ENCODE measurements at regions not wholly inside any gene's neighbourhood (a gene's known extent, or its start where the extent isn't known, plus 50 kb on each side); places are given as distances from the start of the nearest gene placed in this dataset.

GRCh38 chr16:55232822-55233221, 91.2 kb upstream of the IRX6 start:
- no peak for TF ChIP-seq CTCF (conservative IDR thresholded peaks at IDR 0.05; ENCODE audit: low read depth, low read length)
- no peak for TF ChIP-seq MAFK (IDR thresholded peaks at IDR 0.05; ENCODE audit: low read depth, low read length)
- no peak for TF ChIP-seq MXI1 (IDR thresholded peaks at IDR 0.05; ENCODE audit: borderline replicate concordance, low read depth, low read length)
- no peak for TF ChIP-seq RFX5 (IDR thresholded peaks at IDR 0.05; ENCODE audit: low read depth, low read length)
- no peak for TF ChIP-seq BHLHE40 (IDR thresholded peaks at IDR 0.05; ENCODE audit: low read depth, low read length)
- no peak for TF ChIP-seq POLR2A (IDR thresholded peaks at IDR 0.05; ENCODE audit: low read depth, low read length)
- no peak for TF ChIP-seq USF2 (IDR thresholded peaks at IDR 0.05; ENCODE audit: low read depth, low read length)
- no peak for TF ChIP-seq RAD21 (IDR thresholded peaks at IDR 0.05; ENCODE audit: low read length)
- no peak for TF ChIP-seq SMC3 (IDR thresholded peaks at IDR 0.05; ENCODE audit: low read depth, low read length)
- no peak for TF ChIP-seq CEBPB (IDR thresholded peaks at IDR 0.05; ENCODE audit: low read depth, low read length)

Data from IMR-90 (cell line).